ENCODE measurements at regions not wholly inside any gene's neighbourhood (a gene's known extent, or its start where the extent isn't known, plus 50 kb on each side); places are given as distances from the start of the nearest gene placed in this dataset.

- Histone ChIP-seq H3K27ac (no peak overlapping the region), H3K9me3 (no peaks in the 10 kb centered on the region), H3K27me3 (no peaks in the 10 kb centered on the region), H3K36me3 (no peaks in the 10 kb centered on the region), H3K4me1 (no peaks in the 10 kb centered on the region), H3K4me3 (no peak overlapping the region)
- WGBS, 2 donors (ENCODE audit: low coverage in 1 of 2), result 0 to 4% methylated on average over 1 of the region's 1 CpG
- intact Hi-C loops (cut with DNase I; ENCODE audit: low total_unique reads) (no loop called here), in situ Hi-C loops (cut with MboI; ENCODE audit: low pct_ligation_motif_present in 1 of 4, low pct_unique_long_range_greater_than_20kb in 1 of 4, low sequenced_read_pairs in 3 of 4) (no loop called here)
- DNase-seq, result no peak
- TF ChIP-seq CTCF (IDR thresholded peaks at IDR 0.05) (no peak), EP300 (IDR thresholded peaks at IDR 0.05; ENCODE audit: low read depth) (no peak), POLR2AphosphoS5 (IDR thresholded peaks at IDR 0.05) (no peak), POLR2A (IDR thresholded peaks at IDR 0.05) (no peak)
Measured at GRCh38 chr1:95916616-95917015, 682.6 kb downstream of the RWDD3 start.

- intact Hi-C loops (cut with DNase I; ENCODE audit: low total_unique reads), result no loop called here
- 81 to 92% methylated on average over 4 of the region's 4 CpGs for WGBS, 2 donors (ENCODE audit: low coverage in 1 of 2)
Measured at GRCh38 chr1:95924684-95925083, 690.7 kb downstream of the RWDD3 start.

GRCh38 chr1:95926331-95926730, 692.3 kb downstream of the RWDD3 start:
- TF ChIP-seq CTCF (IDR thresholded peaks at IDR 0.05), result no peak
- no peak for TF ChIP-seq POLR2AphosphoS5 (IDR thresholded peaks at IDR 0.05)
- TF ChIP-seq POLR2A (IDR thresholded peaks at IDR 0.05), result no peak
- TF ChIP-seq EP300 (IDR thresholded peaks at IDR 0.05; ENCODE audit: low read depth), result no peak
- Histone ChIP-seq H3K36me3 (no peaks in the 10 kb centered on the region), H3K27ac (no peak overlapping the region), H3K4me3 (no peak overlapping the region), H3K4me1 (no peaks in the 10 kb centered on the region), H3K27me3 (no peaks in the 10 kb centered on the region), H3K9me3 (no peaks in the 10 kb centered on the region)
- intact Hi-C loops (cut with DNase I; ENCODE audit: low total_unique reads) (no loop called here), in situ Hi-C loops (cut with MboI; ENCODE audit: low pct_ligation_motif_present in 1 of 4, low pct_unique_long_range_greater_than_20kb in 1 of 4, low sequenced_read_pairs in 3 of 4) (no loop called here)
- 22 to 38% methylated on average over 1 of the region's 1 CpG for WGBS, 2 donors (ENCODE audit: low coverage in 1 of 2)
- DNase-seq, result no peak

More at GRCh38 chr1:95924684-95925083, 690.7 kb downstream of the RWDD3 start:
- Histone ChIP-seq H3K4me1 (no peaks in the 10 kb centered on the region), H3K4me3 (no peak overlapping the region), H3K9me3 (no peaks in the 10 kb centered on the region), H3K36me3 (no peaks in the 10 kb centered on the region), H3K27me3 (no peaks in the 10 kb centered on the region), H3K27ac (no peak overlapping the region)
- no peak for TF ChIP-seq POLR2A (IDR thresholded peaks at IDR 0.05)
- no peak for TF ChIP-seq POLR2AphosphoS5 (IDR thresholded peaks at IDR 0.05)
- TF ChIP-seq EP300 (IDR thresholded peaks at IDR 0.05; ENCODE audit: low read depth), result no peak
- TF ChIP-seq CTCF (IDR thresholded peaks at IDR 0.05), result no peak
- in situ Hi-C loops (cut with MboI; ENCODE audit: low pct_ligation_motif_present in 1 of 4, low pct_unique_long_range_greater_than_20kb in 1 of 4, low sequenced_read_pairs in 3 of 4), result no loop called here
- no peak for DNase-seq

- Histone ChIP-seq H3K9me3 (no peaks in the 10 kb centered on the region), H3K4me3 (no peak overlapping the region), H3K36me3 (no peaks in the 10 kb centered on the region), H3K4me1 (no peaks in the 10 kb centered on the region), H3K27ac (no peak overlapping the region), H3K27me3 (no peaks in the 10 kb centered on the region)
- intact Hi-C loops (cut with DNase I; ENCODE audit: low total_unique reads) (no loop called here), in situ Hi-C loops (cut with MboI; ENCODE audit: low pct_ligation_motif_present in 1 of 4, low pct_unique_long_range_greater_than_20kb in 1 of 4, low sequenced_read_pairs in 3 of 4) (no loop called here)
- 69 to 82% methylated on average over 3 of the region's 3 CpGs for WGBS, 2 donors (ENCODE audit: low coverage in 1 of 2)
- TF ChIP-seq POLR2AphosphoS5 (IDR thresholded peaks at IDR 0.05) (no peak), EP300 (IDR thresholded peaks at IDR 0.05; ENCODE audit: low read depth) (no peak), POLR2A (IDR thresholded peaks at IDR 0.05) (no peak), CTCF (IDR thresholded peaks at IDR 0.05) (no peak)
- no peak for DNase-seq
Measured at GRCh38 chr1:95927061-95927460, 693.1 kb downstream of the RWDD3 start.
